T1000 (cell line): ENCODE measurements at regions not wholly inside any gene's neighbourhood (a gene's known extent, or its start where the extent isn't known, plus 50 kb on each side); places are given as distances from the start of the nearest gene placed in this dataset.
"Not testable (repeated sequence)": the region's sequence is repeated elsewhere in the genome, so short reads cannot be mapped to it uniquely, and the experiment has no call there.

Experiments used
- DNase-seq: peaks from one replicate; lab custom pipeline; 2025; ENCODE audit warnings: mixed read lengths; lab: John Stamatoyannopoulos, UW

GRCh38 chr11:97683733-97684132 lies 1293.9 kb downstream of the JRKL start:
- DNase-seq = no peak

- no peak for DNase-seq
Measured at GRCh38 chr11:97684486-97685439, 1295.0 kb downstream of the JRKL start.

GRCh38 chr11:97685695-97686094 lies 1295.9 kb downstream of the JRKL start:
- no peak for DNase-seq

- no peak for DNase-seq
Measured at GRCh38 chr11:97687111-97687510, 1297.3 kb downstream of the JRKL start.

GRCh38 chr11:97691061-97691460 lies 1301.2 kb downstream of the JRKL start:
- no peak for DNase-seq

- no peak for DNase-seq
Measured at GRCh38 chr11:97702951-97703350, 1313.1 kb downstream of the JRKL start.

- DNase-seq = no peak
Measured at GRCh38 chr11:97703851-97704250, 1314.0 kb downstream of the JRKL start.

- DNase-seq = not testable (repeated sequence)
Measured at GRCh38 chr11:97705441-97705840, 1315.3 kb upstream of the CNTN5 start.

- no peak for DNase-seq
Measured at GRCh38 chr11:97717922-97718321, 1302.8 kb upstream of the CNTN5 start.

GRCh38 chr11:97722065-97722464 lies 1298.7 kb upstream of the CNTN5 start:
- peak; percentile 47 for DNase-seq

GRCh38 chr11:97722721-97723120 lies 1298.0 kb upstream of the CNTN5 start:
- no peak for DNase-seq

GRCh38 chr11:97729546-97730272 lies 1291.0 kb upstream of the CNTN5 start:
- no peak for DNase-seq

GRCh38 chr11:97732011-97732632 lies 1288.6 kb upstream of the CNTN5 start:
- no peak for DNase-seq

- DNase-seq = no peak
Measured at GRCh38 chr11:97738751-97739150, 1282.0 kb upstream of the CNTN5 start.

GRCh38 chr11:97739932-97740800 lies 1280.6 kb upstream of the CNTN5 start:
- DNase-seq = no peak

GRCh38 chr11:97740801-97741151 lies 1280.0 kb upstream of the CNTN5 start:
- no peak for DNase-seq

- no peak for DNase-seq
Measured at GRCh38 chr11:97742717-97743116, 1278.0 kb upstream of the CNTN5 start.

GRCh38 chr11:97743205-97743742 lies 1277.5 kb upstream of the CNTN5 start:
- DNase-seq = no peak

GRCh38 chr11:97745515-97746050 lies 1275.2 kb upstream of the CNTN5 start:
- DNase-seq = no peak

- DNase-seq = no peak
Measured at GRCh38 chr11:97746818-97747217, 1273.9 kb upstream of the CNTN5 start.

- no peak for DNase-seq
Measured at GRCh38 chr11:97751405-97751804, 1269.3 kb upstream of the CNTN5 start.
